Upper lobe of left lung (tissue), 6 donors: ENCODE measurements at regions not wholly inside any gene's neighbourhood (a gene's known extent, or its start where the extent isn't known, plus 50 kb on each side); places are given as distances from the start of the nearest gene placed in this dataset.

Experiments used
- ATAC-seq, 2 donors: fragments of 200-7000 bp; cut with Tn5 transposase; one replicate each; pipeline ENCODE4 v1.9.1; 2022; ENCODE audit warnings: mild to moderate bottlenecking in 2 of 2, moderate library complexity in 2 of 2; ENCODE audit not compliant: low FRiP score in 2 of 2
- DNase-seq, 2 donors: peaks; one replicate each; pipeline ENCODE4 v3.0.0-alpha.2; 2019 to 2020
- H3K27ac ChIP-seq, 4 donors: fragments of 200-600 bp; sonication (generic); one replicate each; pipeline ENCODE4 v1.5.1; 2016 to 2019
- H3K27me3 ChIP-seq, 4 donors: fragments of 200-600 bp; sonication (generic); one replicate each; pipeline ENCODE4 v1.5.1; 2017 to 2019
- H3K36me3 ChIP-seq, 4 donors: fragments of 200-600 bp; sonication (generic); one replicate each; pipeline ENCODE4 v1.5.1; 2016 to 2019
- H3K4me1 ChIP-seq, 4 donors: fragments of 200-600 bp; sonication (generic); one replicate each; pipeline ENCODE4 v1.5.1; 2018 to 2019
- H3K4me3 ChIP-seq, 4 donors: fragments of 200-600 bp; sonication (generic); one replicate each; pipeline ENCODE4 v1.5.1; 2017 to 2019; ENCODE audit warnings: mild to moderate bottlenecking in 2 of 4, moderate library complexity in 1 of 4
- H3K9me3 ChIP-seq, 4 donors: fragments of 200-600 bp; sonication (generic); one replicate each; pipeline ENCODE4 v1.5.1; 2018 to 2019
- CTCF ChIP-seq, 6 experiments: fragments of 450-650 bp in 4 of 6; fragments of 200-600 bp in 2 of 6; sonication (generic) in 2 of 6; IDR thresholded peaks; one replicate each; pipeline ENCODE4 v1.5.1; 2016 to 2019; ENCODE audit warnings: antibody characterized with exemption in 6 of 6
- EP300 ChIP-seq, 4 donors: sonication (generic); formaldehyde crosslinking; IDR thresholded peaks; one replicate each; pipeline ENCODE4 v1.5.1; 2017; ENCODE audit warnings: antibody characterized with exemption in 4 of 4, control low read depth in 2 of 4
- POLR2A ChIP-seq, 4 donors: fragments of 450-650 bp; IDR thresholded peaks; one replicate each; pipeline ENCODE4 v1.5.1; 2016 to 2017; ENCODE audit warnings: antibody characterized with exemption in 4 of 4, mild to moderate bottlenecking in 2 of 4
- POLR2AphosphoS5 ChIP-seq, 2 donors: sonication (generic); formaldehyde crosslinking; IDR thresholded peaks; one replicate each; pipeline ENCODE4 v1.5.1; 2017; ENCODE audit warnings: antibody characterized with exemption in 2 of 2
- WGBS, 2 donors: methylation state at CpG; one replicate each; pipeline ENCODE4 v1.1.5; 2017 to 2018; 5-methylcytosine and 5-hydroxymethylcytosine counted together
- donor health status: DM: no; HTN: no; CAD: no; lungs with moderate emphysema.
- donor health status: DM: no; HTN: yes; CAD: no; lungs with severe emphysema.

GRCh38 chr17:71409712-71410111 lies 711.1 kb upstream of the SOX9 start:
- Histone ChIP-seq H3K27me3 (no peaks in the 10 kb centered on the region), H3K27ac (no peak overlapping the region), H3K36me3 (no peaks in the 10 kb centered on the region), H3K4me3 (no peak overlapping the region), H3K9me3 (no peaks in the 10 kb centered on the region), H3K4me1 (no peaks in the 10 kb centered on the region)
- no peak for DNase-seq
- no peak for ATAC-seq
- WGBS, 2 donors: 89 to 93% methylated on average over 4 of the region's 4 CpGs
- no peak for TF ChIP-seq POLR2AphosphoS5 (IDR thresholded peaks at IDR 0.05)
- TF ChIP-seq EP300 (IDR thresholded peaks at IDR 0.05): no peak
- TF ChIP-seq CTCF (IDR thresholded peaks at IDR 0.05): no peak
- TF ChIP-seq POLR2A (IDR thresholded peaks at IDR 0.05): no peak

- Histone ChIP-seq H3K36me3 (no peaks in the 10 kb centered on the region), H3K27ac (no peak overlapping the region), H3K27me3 (no peaks in the 10 kb centered on the region), H3K9me3 (no peaks in the 10 kb centered on the region), H3K4me3 (no peak overlapping the region), H3K4me1 (no peaks in the 10 kb centered on the region)
- DNase-seq (no peak), ATAC-seq (no peak)
- TF ChIP-seq EP300 (IDR thresholded peaks at IDR 0.05) (no peak), POLR2A (IDR thresholded peaks at IDR 0.05) (no peak), POLR2AphosphoS5 (IDR thresholded peaks at IDR 0.05) (no peak)
- 72 to 74% methylated on average over 5 of the region's 5 CpGs for WGBS, 2 donors
Measured at GRCh38 chr17:71412803-71413202, 708.0 kb upstream of the SOX9 start.

GRCh38 chr17:71413935-71414334 lies 706.9 kb upstream of the SOX9 start:
- 89% methylated on average over 2 of the region's 2 CpGs for WGBS, 2 donors
- TF ChIP-seq EP300 (IDR thresholded peaks at IDR 0.05) (no peak), POLR2A (IDR thresholded peaks at IDR 0.05) (no peak), POLR2AphosphoS5 (IDR thresholded peaks at IDR 0.05) (no peak), CTCF (IDR thresholded peaks at IDR 0.05) (no peak)
- no peak overlapping the region for H3K27ac ChIP-seq
- ATAC-seq (no peak), DNase-seq (no peak)
- no peaks in the 10 kb centered on the region for H3K4me1 ChIP-seq
- no peak overlapping the region for H3K4me3 ChIP-seq
- no peaks in the 10 kb centered on the region for H3K27me3 ChIP-seq
- H3K36me3 ChIP-seq: no peaks in the 10 kb centered on the region
- no peaks in the 10 kb centered on the region for H3K9me3 ChIP-seq

DNA sequence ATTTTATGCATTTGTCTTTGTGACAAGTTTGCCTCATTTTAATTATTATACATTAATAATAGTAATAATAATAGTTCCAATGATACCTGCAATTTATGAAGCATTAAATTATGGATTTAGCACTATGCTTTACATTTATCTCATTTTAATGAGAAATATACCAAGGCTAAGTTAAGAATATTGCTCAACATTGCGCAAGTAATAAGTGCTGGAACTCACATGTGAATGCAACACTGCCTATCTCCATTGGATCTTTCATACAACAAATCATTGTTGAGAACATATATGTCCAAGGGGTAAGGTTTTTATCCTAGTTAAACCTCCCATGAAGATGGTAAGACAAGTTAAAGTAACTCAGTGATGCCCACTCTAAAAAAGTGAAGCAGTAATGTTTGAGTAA lies 703.7 kb upstream of the SOX9 start:
- ATAC-seq (no peak), DNase-seq (no peak)
- no peak overlapping the region for H3K27ac ChIP-seq
- no peak overlapping the region for H3K4me3 ChIP-seq
- 91 to 94% methylated on average over 1 of the region's 1 CpG for WGBS, 2 donors
- H3K27me3 ChIP-seq: no peaks in the 10 kb centered on the region
- H3K4me1 ChIP-seq: no peaks in the 10 kb centered on the region
- TF ChIP-seq EP300 (IDR thresholded peaks at IDR 0.05) (no peak), POLR2A (IDR thresholded peaks at IDR 0.05) (no peak), POLR2AphosphoS5 (IDR thresholded peaks at IDR 0.05) (no peak), CTCF (IDR thresholded peaks at IDR 0.05) (no peak)
- H3K9me3 ChIP-seq: no peaks in the 10 kb centered on the region
- no peaks in the 10 kb centered on the region for H3K36me3 ChIP-seq

DNA sequence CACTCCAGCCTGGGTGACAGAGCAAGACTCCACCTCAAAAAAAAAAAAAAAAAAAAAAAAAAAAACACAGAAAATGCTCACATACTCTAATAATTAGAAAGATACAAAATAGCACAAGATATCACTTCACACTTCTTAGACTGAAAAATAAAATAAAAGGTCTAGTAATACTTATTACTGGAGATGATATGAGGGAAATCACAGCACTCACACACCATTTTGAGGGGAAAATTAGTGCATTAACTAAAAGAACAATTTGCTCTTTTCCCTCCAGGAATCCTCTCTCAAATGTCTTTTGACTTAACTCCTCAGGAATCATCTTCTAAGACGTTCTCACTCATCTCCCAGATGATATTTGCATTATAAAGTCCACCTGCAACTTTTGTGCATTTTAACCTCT lies 697.9 kb upstream of the SOX9 start:
- Histone ChIP-seq H3K9me3 (no peaks in the 10 kb centered on the region), H3K27me3 (no peaks in the 10 kb centered on the region), H3K36me3 (no peaks in the 10 kb centered on the region), H3K4me1 (no peaks in the 10 kb centered on the region), H3K4me3 (no peak overlapping the region), H3K27ac (no peak overlapping the region)
- no peak for TF ChIP-seq POLR2AphosphoS5 (IDR thresholded peaks at IDR 0.05)
- no peak for TF ChIP-seq EP300 (IDR thresholded peaks at IDR 0.05)
- no peak for TF ChIP-seq CTCF (IDR thresholded peaks at IDR 0.05)
- TF ChIP-seq POLR2A (IDR thresholded peaks at IDR 0.05): no peak
- DNase-seq (no peak), ATAC-seq (no peak)
- WGBS, 2 donors: 65 to 79% methylated on average over 1 of the region's 1 CpG
